Vagina (tissue), 2 donors: ENCODE measurements at regions not wholly inside any gene's neighbourhood (a gene's known extent, or its start where the extent isn't known, plus 50 kb on each side); places are given as distances from the start of the nearest gene placed in this dataset.

Experiments
- CTCF ChIP-seq, 3 experiments: fragments of 450-650 bp in 2 of 3; fragments of 200-600 bp in 1 of 3; sonication (generic) in 1 of 3; IDR thresholded peaks; one replicate each; pipeline ENCODE4 v1.5.1; 2017 to 2019; ENCODE audit warnings: antibody characterized with exemption in 3 of 3, mild to moderate bottlenecking in 2 of 3, moderate library complexity in 2 of 3
- POLR2A ChIP-seq, 2 donors: fragments of 450-650 bp; IDR thresholded peaks; one replicate each; pipeline ENCODE4 v1.6.1; 2017; ENCODE audit warnings: antibody characterized with exemption in 2 of 2, mild to moderate bottlenecking in 2 of 2, moderate library complexity in 2 of 2
- POLR2AphosphoS5 ChIP-seq, 2 donors: sonication (generic); formaldehyde crosslinking; IDR thresholded peaks; one replicate each; pipeline ENCODE4 v1.9.0; 2017; ENCODE audit warnings: antibody characterized with exemption in 2 of 2, mild to moderate bottlenecking in 2 of 2, low read depth in 1 of 2; ENCODE audit not compliant: insufficient read depth in 1 of 2

- TF ChIP-seq CTCF (IDR thresholded peaks at IDR 0.05) (no peak), POLR2AphosphoS5 (IDR thresholded peaks at IDR 0.05; ENCODE audit: insufficient read depth in 1 of 2, low read depth in 1 of 2) (no peak), POLR2A (IDR thresholded peaks at IDR 0.05) (no peak)
These were observed 188.9 kb upstream of the RPS23 start for GRCh38 chr5:82466986-82467561.
